Nephron progenitor cell (in vitro differentiated cells): ENCODE measurements at regions not wholly inside any gene's neighbourhood (a gene's known extent, or its start where the extent isn't known, plus 50 kb on each side); places are given as distances from the start of the nearest gene placed in this dataset.

Source experiments
- DNase-seq: peaks from one replicate; pipeline ENCODE4 v3.0.0; 2021
- H3K27ac Mint-ChIP-seq: 2 replicates; pipeline ENCODE4 v1.8.0; 2021; ENCODE audit warnings: mild to moderate bottlenecking, moderate library complexity, mixed read lengths
- H3K27me3 Mint-ChIP-seq: 2 replicates; pipeline ENCODE4 v1.8.0; 2021; ENCODE audit warnings: mild to moderate bottlenecking, low read depth, mixed read lengths; ENCODE audit not compliant: poor library complexity
- H3K36me3 Mint-ChIP-seq: 2 replicates; pipeline ENCODE4 v1.8.0; 2021; ENCODE audit warnings: low read depth, mixed read lengths
- H3K4me1 Mint-ChIP-seq: 2 replicates; pipeline ENCODE4 v1.8.0; 2021; ENCODE audit warnings: mixed read lengths
- H3K4me3 Mint-ChIP-seq: 2 replicates; pipeline ENCODE4 v1.8.0; 2021; ENCODE audit warnings: mild to moderate bottlenecking, moderate library complexity, mixed read lengths
- H3K9me3 Mint-ChIP-seq: 2 replicates; pipeline ENCODE4 v1.8.0; 2021; ENCODE audit warnings: mild to moderate bottlenecking, moderate library complexity, mixed read lengths
- CTCF ChIP-seq: fragments of 200-600 bp; sonication (generic); IDR thresholded peaks from 2 replicates; pipeline ENCODE4 v1.5.0; 2021; ENCODE audit warnings: antibody characterized with exemption

GRCh38 chr5:114243972-114244317, 117.9 kb upstream of the KCNN2 start:
- Mint-ChIP-seq H3K4me3 (no peak overlapping the region), H3K9me3 (no peaks in the 10 kb centered on the region), H3K4me1 (no peaks in the 10 kb centered on the region), H3K27me3 (no peaks in the 10 kb centered on the region), H3K36me3 (no peaks in the 10 kb centered on the region), H3K27ac (no peak overlapping the region)
- no peak for DNase-seq
- no peak for TF ChIP-seq CTCF

- Mint-ChIP-seq H3K4me3 (no peak overlapping the region), H3K9me3 (no peaks in the 10 kb centered on the region), H3K27me3 (no peaks in the 10 kb centered on the region), H3K27ac (no peak overlapping the region), H3K4me1 (no peaks in the 10 kb centered on the region), H3K36me3 (no peaks in the 10 kb centered on the region)
- TF ChIP-seq CTCF: no peak
- DNase-seq: no peak
Measured at GRCh38 chr5:114249823-114250222, 112.0 kb upstream of the KCNN2 start.

GRCh38 chr5:114250536-114250935, 111.3 kb upstream of the KCNN2 start:
- Mint-ChIP-seq H3K4me3 (no peak overlapping the region), H3K36me3 (no peaks in the 10 kb centered on the region)

DNA sequence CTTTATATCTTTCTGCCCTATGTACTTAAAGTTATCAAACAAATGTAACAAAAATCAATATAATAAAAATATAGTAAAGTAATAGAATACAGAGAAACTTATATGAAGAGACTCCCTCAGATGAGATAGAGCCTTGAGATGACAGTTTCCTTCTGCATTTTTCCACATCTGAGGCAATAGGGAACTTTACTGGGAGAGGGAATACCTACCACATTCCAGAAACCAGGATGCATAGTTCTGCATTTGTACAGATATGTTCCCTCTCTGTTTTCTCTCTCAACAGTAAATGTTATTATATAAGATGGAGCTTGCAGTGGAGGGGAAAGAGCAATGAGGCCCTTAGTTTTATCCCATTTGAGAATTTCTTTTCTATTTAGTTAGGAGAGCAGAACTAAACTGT, 109.6 kb upstream of the KCNN2 start:
- Mint-ChIP-seq H3K36me3 (no peaks in the 10 kb centered on the region), H3K9me3 (no peaks in the 10 kb centered on the region), H3K27me3 (no peaks in the 10 kb centered on the region), H3K27ac (no peak overlapping the region), H3K4me1 (no peaks in the 10 kb centered on the region), H3K4me3 (no peak overlapping the region)
- no peak for DNase-seq
- no peak for TF ChIP-seq CTCF

More at GRCh38 chr5:114250536-114250935, 111.3 kb upstream of the KCNN2 start:
- no peaks in the 10 kb centered on the region for H3K4me1 Mint-ChIP-seq
- DNase-seq: no peak
- no peaks in the 10 kb centered on the region for H3K27me3 Mint-ChIP-seq
- H3K27ac Mint-ChIP-seq: no peak overlapping the region
- TF ChIP-seq CTCF: no peak
- H3K9me3 Mint-ChIP-seq: no peaks in the 10 kb centered on the region

GRCh38 chr5:114255260-114255659, 106.6 kb upstream of the KCNN2 start:
- no peak for TF ChIP-seq CTCF
- no peak overlapping the region for H3K27ac Mint-ChIP-seq
- H3K4me3 Mint-ChIP-seq: no peak overlapping the region
- no peaks in the 10 kb centered on the region for H3K4me1 Mint-ChIP-seq
- no peaks in the 10 kb centered on the region for H3K9me3 Mint-ChIP-seq
- H3K36me3 Mint-ChIP-seq: no peaks in the 10 kb centered on the region
- H3K27me3 Mint-ChIP-seq: no peaks in the 10 kb centered on the region
- DNase-seq: no peak

GRCh38 chr5:114261989-114262388, 99.9 kb upstream of the KCNN2 start:
- DNase-seq: no peak
- Mint-ChIP-seq H3K4me1 (no peaks in the 10 kb centered on the region), H3K36me3 (no peaks in the 10 kb centered on the region), H3K4me3 (no peak overlapping the region), H3K9me3 (no peaks in the 10 kb centered on the region), H3K27ac (no peak overlapping the region), H3K27me3 (no peaks in the 10 kb centered on the region)
- no peak for TF ChIP-seq CTCF
